Astrocyte of the cerebellum (primary cell): ENCODE measurements at regions not wholly inside any gene's neighbourhood (a gene's known extent, or its start where the extent isn't known, plus 50 kb on each side); places are given as distances from the start of the nearest gene placed in this dataset.
A peak's percentile ranks its signal among the peaks of the same experiment; 100 is the strongest.

Experiments
- DNase-seq: peaks from one replicate; pipeline ENCODE4 v3.0.0-alpha.2; 2011; ENCODE audit warnings: low read depth
- H3K4me3 ChIP-seq: 2 replicates; pipeline ENCODE4 v1.5.1; 2011; ENCODE audit warnings: mild to moderate bottlenecking, low read depth, low read length, moderate library complexity
- CTCF ChIP-seq: IDR thresholded peaks from 2 replicates; pipeline ENCODE4 v1.5.1; 2012; ENCODE audit warnings: low read length, low read depth, moderate library complexity, mild to moderate bottlenecking; ENCODE audit errors: missing control alignments
- in situ Hi-C: cut with HindIII; loops from 2 replicates; pipeline ENCODE4 v1.10.0; 2017; ENCODE audit warnings: low sequenced_read_pairs

- in situ Hi-C loops = no loop called here
- H3K4me3 ChIP-seq = no peak overlapping the region
- DNase-seq = no peak
- no peak for TF ChIP-seq CTCF
Measured at GRCh38 chr12:27875677-27876076, 95.6 kb upstream of the MANSC4 start.

GRCh38 chr12:27873010-27873409 is 93.0 kb upstream of the MANSC4 start:
- H3K4me3 ChIP-seq = no peak overlapping the region
- in situ Hi-C loops = no loop called here
- no peak for DNase-seq
- no peak for TF ChIP-seq CTCF

GRCh38 chr12:27871946-27872345 is 91.9 kb upstream of the MANSC4 start:
- no peak for TF ChIP-seq CTCF
- H3K4me3 ChIP-seq = no peak overlapping the region
- in situ Hi-C loops = no loop called here
- DNase-seq = no peak

- in situ Hi-C loops = no loop called here
- H3K4me3 ChIP-seq = no peak overlapping the region
- TF ChIP-seq CTCF = no peak
- peak; percentile 86 for DNase-seq
Measured at GRCh38 chr12:27870939-27871338, 90.9 kb upstream of the MANSC4 start.

GRCh38 chr12:27869567-27869966 is 89.5 kb upstream of the MANSC4 start:
- no peak for DNase-seq
- TF ChIP-seq CTCF = no peak
- H3K4me3 ChIP-seq = no peak overlapping the region
- in situ Hi-C loops = no loop called here

- no peak overlapping the region for H3K4me3 ChIP-seq
- no peak for TF ChIP-seq CTCF
- in situ Hi-C loops = no loop called here
- peak; percentile 87 for DNase-seq
Measured at GRCh38 chr12:27868139-27868538, 88.1 kb upstream of the MANSC4 start.
